ENCODE measurements at regions not wholly inside any gene's neighbourhood (a gene's known extent, or its start where the extent isn't known, plus 50 kb on each side); places are given as distances from the start of the nearest gene placed in this dataset.

DNA sequence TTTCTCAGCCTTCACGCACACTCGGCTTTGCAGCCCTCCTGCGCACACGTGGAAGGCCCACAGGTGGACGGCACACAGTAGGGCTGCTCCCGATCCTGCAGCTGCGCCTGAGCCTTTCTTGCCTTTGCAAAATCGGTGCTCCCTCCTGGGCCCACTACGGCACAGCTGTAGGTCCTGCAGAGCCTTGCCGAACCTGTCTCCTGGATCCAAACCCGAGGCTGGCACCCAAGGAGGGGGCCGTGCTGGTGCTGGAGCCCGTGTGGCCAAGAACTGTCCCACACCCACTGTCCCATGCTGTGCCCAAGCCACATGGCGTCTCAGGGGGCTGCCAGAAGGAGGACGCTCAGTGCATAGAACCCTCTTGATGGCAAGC is 227.4 kb downstream of the TTLL2 start:
- ChIA-PET POLR2A (no interaction called here), CTCF (no interaction called here), RAD21 (ENCODE audit: low non-redundant PET in 1 of 2, low total read pairs in 2 of 2, uncharacterized antibody in 2 of 2, unreplicated experiment in 2 of 2) (no interaction called here)
- H3K9me2 ChIP-seq (ENCODE audit: insufficient read depth) = no peaks in the 10 kb centered on the region
- BruUV-seq (replicated peaks) = no TSS peak
- no peak overlapping the region for H2AFZ ChIP-seq (ENCODE audit: low read depth, low read length, poor library complexity, severe bottlenecking)
- no peak for TF ChIP-seq CBX3 (IDR thresholded peaks at IDR 0.05; ENCODE audit: low read depth)
- no peak for TF ChIP-seq ZBTB33 (IDR thresholded peaks at IDR 0.05; ENCODE audit: extremely low read depth, insufficient replicate concordance, low read length)
- no peak for TF ChIP-seq POLR2AphosphoS5 (IDR thresholded peaks at IDR 0.05; ENCODE audit: low read depth, low read length)
- TF ChIP-seq YY1 (IDR thresholded peaks at IDR 0.05; ENCODE audit: extremely low read depth, insufficient replicate concordance, low read depth, low read length) = no peak
- no peak for TF ChIP-seq ELF1 (IDR thresholded peaks at IDR 0.05; ENCODE audit: borderline replicate concordance, low read depth)
- no peak for TF ChIP-seq MAX (IDR thresholded peaks at IDR 0.05)
- TF ChIP-seq SRF (IDR thresholded peaks at IDR 0.05; ENCODE audit: low read depth) = no peak
- TF ChIP-seq CEBPB (IDR thresholded peaks at IDR 0.05; ENCODE audit: low read depth) = no peak
- no peak for TF ChIP-seq EZH2phosphoT487 (IDR thresholded peaks at IDR 0.05; ENCODE audit: borderline replicate concordance)
- TF ChIP-seq, protein P1, sequence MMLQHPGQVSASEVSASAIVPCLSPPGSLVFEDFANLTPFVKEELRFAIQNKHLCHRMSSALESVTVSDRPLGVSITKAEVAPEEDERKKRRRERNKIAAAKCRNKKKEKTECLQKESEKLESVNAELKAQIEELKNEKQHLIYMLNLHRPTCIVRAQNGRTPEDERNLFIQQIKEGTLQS (IDR thresholded peaks at IDR 0.05) = no peak
- no peak for TF ChIP-seq FOSL1 (IDR thresholded peaks at IDR 0.05; ENCODE audit: low read depth)
- no peak for TF ChIP-seq SIN3A (IDR thresholded peaks at IDR 0.05; ENCODE audit: low read depth)
- TF ChIP-seq POLR2A (IDR thresholded peaks at IDR 0.05; ENCODE audit: borderline replicate concordance, extremely low read depth, insufficient read depth, insufficient read length) = no peak
- TF ChIP-seq TCF7L2 (IDR thresholded peaks at IDR 0.05; ENCODE audit: borderline replicate concordance, extremely low read depth, insufficient read depth, insufficient read length) = no peak
- TF ChIP-seq ZNF274 (IDR thresholded peaks at IDR 0.05; ENCODE audit: low read depth, low read length) = no peak
- no peaks in the 10 kb centered on the region for H3K79me2 ChIP-seq (ENCODE audit: insufficient read depth, low read length)
- H3K4me2 ChIP-seq (ENCODE audit: low read length) = no peak overlapping the region
- no peaks in the 10 kb centered on the region for H3K4me1 ChIP-seq (ENCODE audit: control insufficient read depth in 1 of 2, insufficient read depth in 2 of 2, low read length in 2 of 2)
- no peaks in the 10 kb centered on the region for H3K36me3 ChIP-seq (ENCODE audit: control insufficient read depth in 1 of 2, insufficient read depth in 2 of 2, low read length in 2 of 2)
- intact Hi-C loops (cut with micrococcal nuclease) = no loop called here
- no peak for ATAC-seq
- no peak for DNase-seq (ENCODE audit: low read depth, low spot score)
- no peak overlapping the region for H3K9ac ChIP-seq (ENCODE audit: low read length)
- H3K27me3 ChIP-seq (ENCODE audit: insufficient read depth, low read length) = no peaks in the 10 kb centered on the region
- no peak overlapping the region for H3K4me3 ChIP-seq (replicated peaks in 1 of 2; ENCODE audit: low read depth in 1 of 2, low read length in 2 of 2)
- H3K27ac ChIP-seq (ENCODE audit: low read depth, low read length) = no peak overlapping the region
- no peaks in the 10 kb centered on the region for H4K20me1 ChIP-seq (ENCODE audit: insufficient read depth)
- H3K9me3 ChIP-seq (ENCODE audit: control insufficient read depth in 1 of 2, insufficient read depth in 1 of 2, low read depth in 1 of 2, low read length in 2 of 2) = no peaks in the 10 kb centered on the region

Measured in HCT116 (cell line).